ENCODE measurements at regions not wholly inside any gene's neighbourhood (a gene's known extent, or its start where the extent isn't known, plus 50 kb on each side); places are given as distances from the start of the nearest gene placed in this dataset.

- FAIRE-seq (no peak), DNase-seq (ENCODE audit: insufficient read length, low spot score) (no peak)
- no peak for TF ChIP-seq CTCF (IDR thresholded peaks at IDR 0.05; ENCODE audit: insufficient read depth, missing control alignments)
Measured at GRCh38 chr21:43321611-43322010, 105.3 kb downstream of the SIK1 start.

DNA sequence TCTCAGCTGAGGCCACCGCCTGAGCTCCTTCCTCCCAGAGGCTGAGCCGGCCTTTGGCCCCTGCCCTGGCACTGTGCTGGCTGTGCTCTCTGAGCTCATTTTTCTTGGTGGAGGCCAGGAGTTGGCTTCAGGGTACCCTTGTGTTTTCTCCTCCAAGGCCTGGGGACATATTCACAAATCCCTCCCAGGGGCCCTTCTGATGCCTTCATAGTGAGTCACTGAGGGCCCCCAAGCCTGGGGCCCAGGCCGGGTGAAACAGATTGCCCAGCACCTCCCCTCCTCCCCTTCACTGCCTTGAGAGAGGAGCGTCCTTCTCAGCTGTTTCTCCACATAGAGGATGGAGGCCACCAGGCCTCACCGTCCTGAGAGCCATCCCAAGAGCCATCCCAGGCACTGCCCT, 105.8 kb downstream of the SIK1 start:
- DNase-seq (ENCODE audit: insufficient read length, low spot score) (no peak), FAIRE-seq (no peak)
- TF ChIP-seq CTCF (IDR thresholded peaks at IDR 0.05; ENCODE audit: insufficient read depth, missing control alignments) = no peak

DNA sequence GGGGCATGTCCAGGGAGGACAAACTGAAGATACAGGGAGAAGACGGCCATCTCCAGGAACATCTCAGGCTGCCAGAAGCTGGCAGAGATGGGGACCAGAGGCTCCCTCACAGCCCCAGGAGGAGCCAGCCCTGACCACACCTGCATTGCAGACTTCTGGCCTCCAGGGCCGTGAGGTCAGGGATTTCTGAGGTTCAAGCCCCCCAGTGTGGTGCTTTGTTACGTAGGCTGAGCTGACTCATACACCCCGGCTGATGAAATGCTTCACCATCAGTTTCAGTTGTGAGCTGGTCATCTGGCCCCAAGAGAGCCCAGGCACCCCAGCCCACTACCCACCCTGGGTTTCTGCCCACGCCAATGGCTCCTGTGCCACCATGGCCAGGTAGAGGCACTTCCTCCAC, 106.4 kb downstream of the SIK1 start:
- no peak for TF ChIP-seq CTCF (IDR thresholded peaks at IDR 0.05; ENCODE audit: insufficient read depth, missing control alignments)
- DNase-seq (ENCODE audit: insufficient read length, low spot score) (no peak), FAIRE-seq (no peak)

DNA sequence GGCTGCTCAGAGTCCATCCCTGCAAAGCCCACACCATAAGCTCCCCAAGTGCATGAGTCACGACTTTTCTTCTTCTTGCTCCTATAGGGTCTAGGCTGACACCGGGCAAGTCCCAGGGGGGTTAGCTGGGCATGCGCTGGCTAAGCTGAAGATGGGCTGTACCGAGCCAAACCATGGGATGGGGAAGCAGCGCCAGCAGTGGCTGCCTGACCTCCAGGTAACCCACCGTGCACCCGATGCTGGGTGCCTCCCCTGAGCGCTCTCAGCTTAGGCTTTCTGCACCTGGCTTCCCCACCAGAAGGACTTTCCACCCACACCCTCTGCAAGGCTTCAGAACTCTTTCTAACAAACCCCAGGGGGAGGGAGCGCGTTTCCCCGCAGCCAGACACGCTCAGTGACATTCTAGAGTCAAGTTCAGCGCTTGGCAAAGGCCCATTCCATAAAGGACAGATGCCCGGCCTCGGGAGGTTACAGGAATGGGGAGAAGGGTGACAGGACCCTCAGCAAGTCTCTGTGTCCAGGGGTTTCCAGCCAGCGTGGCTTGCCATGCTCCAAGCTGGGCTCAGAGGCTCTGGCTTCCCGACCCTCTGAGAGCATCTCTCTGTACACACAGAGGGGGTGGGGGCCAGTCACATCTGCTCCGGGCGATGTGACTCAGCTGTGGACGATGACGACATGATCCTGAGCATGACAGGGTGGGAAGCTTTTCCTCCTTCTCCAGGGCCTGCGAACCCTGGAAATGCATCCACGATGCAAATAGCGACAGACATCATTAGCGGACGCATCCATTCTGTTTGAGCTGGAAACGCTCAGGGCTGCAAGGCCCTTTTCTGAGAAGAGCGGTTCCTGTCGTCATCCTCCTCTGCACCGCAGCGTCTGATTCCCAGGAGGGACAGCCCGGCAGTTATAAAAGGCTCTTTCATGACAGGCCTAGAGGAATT, 107.8 kb downstream of the SIK1 start:
- FAIRE-seq = no peak
- no peak for TF ChIP-seq CTCF (IDR thresholded peaks at IDR 0.05; ENCODE audit: insufficient read depth, missing control alignments)
- no peak for DNase-seq (ENCODE audit: insufficient read length, low spot score)

GRCh38 chr21:43318368-43318767, 108.6 kb downstream of the SIK1 start:
- no peak for TF ChIP-seq CTCF (IDR thresholded peaks at IDR 0.05; ENCODE audit: insufficient read depth, missing control alignments)
- FAIRE-seq (no peak), DNase-seq (ENCODE audit: insufficient read length, low spot score) (no peak)

- no peak for FAIRE-seq
- no peak for TF ChIP-seq CTCF (IDR thresholded peaks at IDR 0.05; ENCODE audit: insufficient read depth, missing control alignments)
- no peak for DNase-seq (ENCODE audit: insufficient read length, low spot score)
Measured at GRCh38 chr21:43317959-43318358, 109.0 kb downstream of the SIK1 start.

- DNase-seq (ENCODE audit: insufficient read length, low spot score) (no peak), FAIRE-seq (no peak)
- no peak for TF ChIP-seq CTCF (IDR thresholded peaks at IDR 0.05; ENCODE audit: insufficient read depth, missing control alignments)
Measured at GRCh38 chr21:43317254-43317748, 109.6 kb downstream of the SIK1 start.

Measured in D721Med (cell line).